Medulla oblongata (tissue), 1 donor: ENCODE measurements at regions not wholly inside any gene's neighbourhood (a gene's known extent, or its start where the extent isn't known, plus 50 kb on each side); places are given as distances from the start of the nearest gene placed in this dataset.
"Not testable (repeated sequence)": the region's sequence is repeated elsewhere in the genome, so short reads cannot be mapped to it uniquely, and the experiment has no call there.

ENCODE experiments used
- DNase-seq: peaks from one replicate; pipeline ENCODE4 v3.0.0-alpha.2; 2015; ENCODE audit errors: extremely low spot score

DNA sequence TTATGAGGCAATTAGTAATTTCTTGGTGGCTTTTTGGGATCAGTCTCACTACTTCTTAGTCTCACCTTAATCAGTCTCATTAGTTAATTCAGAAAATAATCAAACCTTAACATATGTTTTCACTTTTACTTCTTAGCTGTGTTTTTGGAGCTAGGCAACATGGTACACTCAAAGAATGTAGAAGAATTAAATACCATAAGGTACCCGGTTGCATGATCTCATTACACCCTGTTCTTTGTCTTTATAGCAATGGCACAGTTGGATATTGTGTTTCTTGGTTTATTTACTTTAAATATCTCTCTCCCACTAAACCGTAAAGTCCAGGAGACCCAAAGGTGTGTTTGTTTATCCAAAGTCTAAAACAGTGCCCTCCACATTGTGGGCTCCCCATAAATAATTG, 132.3 kb downstream of the TNFSF18 start:
- no peak for DNase-seq

DNA sequence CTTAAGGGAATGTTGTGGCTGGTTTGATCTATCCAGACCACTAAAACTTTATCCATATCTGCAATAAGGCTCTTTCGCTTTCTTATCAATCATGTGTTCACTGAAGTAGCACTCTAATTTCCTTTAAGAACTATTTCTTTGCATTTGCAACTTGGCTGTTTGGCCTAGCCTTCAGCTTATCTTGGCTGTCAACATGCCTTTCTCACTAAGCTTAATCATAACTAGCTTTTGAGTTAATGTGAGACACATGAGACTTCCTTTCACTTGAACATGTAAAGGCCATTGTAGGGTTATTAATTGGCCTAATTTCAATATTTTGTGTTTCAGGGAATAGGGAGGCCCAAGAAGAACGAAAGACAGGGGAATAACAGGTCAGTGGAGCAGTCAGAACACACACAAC, 124.7 kb downstream of the TNFSF18 start:
- DNase-seq, result no peak

DNA sequence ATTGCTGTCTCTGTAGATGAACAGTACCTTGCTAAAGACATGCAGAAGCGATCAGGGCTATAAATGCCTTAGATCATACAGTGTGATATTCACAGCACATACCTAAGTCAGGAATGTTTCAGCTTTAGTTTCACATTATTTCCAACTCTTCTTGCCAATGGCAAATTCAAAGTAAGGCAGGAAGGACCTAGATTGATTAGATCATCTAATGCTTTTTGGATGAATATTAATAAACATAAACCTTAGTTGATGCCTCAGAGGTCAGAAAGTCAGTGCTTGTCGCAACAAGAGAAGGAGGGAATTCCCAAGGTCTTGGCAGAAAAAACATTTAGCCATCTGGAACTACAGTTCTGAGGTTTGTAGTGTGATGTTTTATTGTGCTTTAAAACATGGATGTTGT, 122.3 kb downstream of the TNFSF18 start:
- DNase-seq, result no peak

DNA sequence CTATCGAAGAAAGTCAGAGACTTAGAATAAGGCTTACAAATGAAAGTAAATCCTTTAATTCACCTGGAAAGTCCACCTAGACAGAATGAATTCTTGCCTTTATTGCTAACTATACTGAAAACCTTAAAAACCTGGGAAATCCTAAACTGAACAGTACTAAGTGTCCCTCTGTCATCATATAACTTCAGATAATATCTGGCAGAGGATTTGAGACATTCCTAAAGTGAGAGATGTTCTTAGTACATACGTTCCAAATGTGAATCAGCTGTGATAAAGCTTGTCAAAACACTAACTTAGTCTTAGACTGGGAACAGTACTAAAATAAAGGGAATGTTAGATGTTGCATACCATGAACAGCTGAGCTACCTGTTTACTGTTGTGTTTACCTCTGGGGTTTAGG, 121.7 kb downstream of the TNFSF18 start:
- no peak for DNase-seq

GRCh38 chr1:172930142-172930541, 120.6 kb downstream of the TNFSF18 start:
- no peak for DNase-seq

DNA sequence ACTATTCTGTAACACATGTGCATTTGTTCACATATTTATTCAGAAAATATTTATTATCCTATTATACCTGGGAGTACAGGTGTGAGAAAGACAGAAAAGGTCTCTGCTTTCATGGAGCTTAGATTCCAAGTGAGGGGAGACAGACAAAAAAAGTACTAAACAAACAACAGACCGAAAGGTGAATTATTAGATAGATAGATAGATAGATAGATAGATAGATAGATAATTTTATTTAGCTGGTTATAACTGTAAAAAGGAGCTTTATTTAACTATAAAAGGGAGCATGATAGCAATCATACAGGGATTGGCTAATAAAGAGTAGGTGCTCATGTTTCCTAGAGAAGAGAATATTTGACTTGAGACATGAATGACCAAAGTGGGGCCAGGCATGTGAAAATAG, 119.4 kb downstream of the TNFSF18 start:
- no peak for DNase-seq

DNA sequence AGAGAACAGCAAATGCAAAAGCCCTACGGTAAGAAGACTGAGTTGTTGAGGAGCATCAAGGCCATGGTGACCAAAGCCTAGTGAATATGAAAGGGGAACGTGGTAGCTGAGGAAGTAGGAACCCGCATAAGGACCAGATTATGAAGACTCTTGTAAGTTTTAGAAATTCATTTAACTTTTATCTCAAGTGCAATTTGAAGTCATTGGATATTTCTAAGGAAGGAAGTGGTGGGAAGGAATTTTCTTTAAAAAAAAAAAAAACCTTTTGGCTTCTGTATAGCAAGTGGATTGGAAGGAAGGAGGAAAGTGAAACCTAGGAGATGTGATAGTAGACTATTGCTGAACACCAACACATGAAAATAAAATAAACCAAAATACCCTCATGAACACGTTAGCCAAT, 119.0 kb downstream of the TNFSF18 start:
- DNase-seq, result no peak

GRCh38 chr1:172932981-172933380, 117.8 kb downstream of the TNFSF18 start:
- DNase-seq, result no peak

- DNase-seq, result no peak
Measured at GRCh38 chr1:172934417-172934762, 116.4 kb downstream of the TNFSF18 start.

- no peak for DNase-seq
Measured at GRCh38 chr1:172935062-172935592, 115.6 kb downstream of the TNFSF18 start.

- DNase-seq, result no peak
Measured at GRCh38 chr1:172936088-172936645, 114.6 kb downstream of the TNFSF18 start.

GRCh38 chr1:172938681-172939080, 112.1 kb downstream of the TNFSF18 start:
- no peak for DNase-seq

- no peak for DNase-seq
Measured at GRCh38 chr1:172939475-172939874, 111.3 kb downstream of the TNFSF18 start.

DNA sequence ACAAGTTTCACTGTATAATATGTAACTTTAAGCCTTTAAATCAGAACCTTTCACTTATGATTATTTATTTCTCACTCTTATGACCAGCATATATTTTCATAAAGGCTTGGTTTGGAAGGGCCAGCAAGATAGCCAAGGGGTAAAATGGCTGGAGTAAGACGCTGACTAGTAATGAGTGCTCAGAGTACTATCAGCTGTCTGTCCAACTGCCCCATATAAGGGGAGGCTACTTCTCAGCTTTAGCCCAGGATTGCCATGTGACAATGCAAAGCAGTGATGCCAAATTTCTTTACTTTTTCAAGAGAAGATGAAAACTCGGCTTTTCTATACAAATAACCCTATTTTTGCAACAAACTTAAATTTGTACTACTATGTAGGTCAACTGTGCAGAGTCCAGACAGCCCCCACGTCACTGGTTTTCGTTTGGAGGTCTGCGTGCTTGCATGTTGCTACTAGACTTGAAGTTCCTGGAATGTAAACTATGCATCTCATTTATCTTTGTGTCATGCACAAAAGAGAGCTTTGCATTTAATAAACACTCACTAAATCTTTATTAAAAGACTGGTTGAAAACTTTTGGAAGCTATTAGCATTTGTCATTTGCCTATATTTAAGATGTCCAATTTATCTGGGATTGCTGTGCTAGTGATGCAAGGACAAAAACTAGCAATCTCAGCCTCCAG, 110.4 kb downstream of the TNFSF18 start:
- DNase-seq, result no peak

- peak; percentile 38 for DNase-seq
Measured at GRCh38 chr1:172941471-172941870, 109.3 kb downstream of the TNFSF18 start.

DNA sequence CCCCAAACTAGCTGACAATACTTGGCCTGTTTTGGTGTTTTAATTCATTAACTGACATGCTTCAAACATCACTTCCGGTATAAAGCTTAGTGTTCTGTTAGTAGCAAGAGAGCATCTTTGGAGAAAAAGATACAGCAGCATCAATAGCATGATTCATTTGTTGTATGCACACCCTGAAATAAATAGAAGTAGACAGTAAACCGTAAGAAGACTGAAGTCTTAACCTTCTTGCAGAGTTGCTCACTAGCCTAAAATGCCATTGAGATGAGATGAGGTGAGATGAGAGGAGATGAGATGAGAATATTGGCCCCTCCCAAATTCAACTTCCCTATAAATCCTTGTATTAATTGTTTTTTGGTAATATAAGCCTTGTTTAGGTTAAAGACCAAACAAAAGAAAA, 108.8 kb downstream of the TNFSF18 start:
- DNase-seq, result no peak

- not testable (repeated sequence) for DNase-seq
Measured at GRCh38 chr1:172943138-172943537, 107.6 kb downstream of the TNFSF18 start.

DNA sequence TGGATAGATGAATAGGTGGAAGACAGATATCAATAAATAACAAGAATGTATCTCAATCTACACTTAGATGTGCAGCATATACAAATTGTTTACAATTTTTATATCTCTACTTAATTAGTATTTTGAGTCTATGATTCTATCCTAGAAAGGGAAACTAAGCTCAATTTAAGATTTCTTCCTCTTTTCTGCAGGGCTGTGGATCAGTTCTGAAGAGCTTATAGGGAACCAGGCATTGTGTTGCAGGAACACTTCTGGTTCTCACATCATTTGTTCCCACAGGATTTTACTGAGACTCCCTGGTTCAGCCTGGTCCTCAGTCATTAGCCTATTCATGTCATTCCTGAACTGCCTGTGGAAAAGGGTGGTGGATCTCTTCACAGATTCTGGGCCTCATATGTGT, 105.8 kb downstream of the TNFSF18 start:
- no peak for DNase-seq

GRCh38 chr1:172946814-172947507, 103.8 kb downstream of the TNFSF18 start:
- DNase-seq, result no peak

GRCh38 chr1:172948457-172948856, 102.3 kb downstream of the TNFSF18 start:
- DNase-seq, result no peak

DNA sequence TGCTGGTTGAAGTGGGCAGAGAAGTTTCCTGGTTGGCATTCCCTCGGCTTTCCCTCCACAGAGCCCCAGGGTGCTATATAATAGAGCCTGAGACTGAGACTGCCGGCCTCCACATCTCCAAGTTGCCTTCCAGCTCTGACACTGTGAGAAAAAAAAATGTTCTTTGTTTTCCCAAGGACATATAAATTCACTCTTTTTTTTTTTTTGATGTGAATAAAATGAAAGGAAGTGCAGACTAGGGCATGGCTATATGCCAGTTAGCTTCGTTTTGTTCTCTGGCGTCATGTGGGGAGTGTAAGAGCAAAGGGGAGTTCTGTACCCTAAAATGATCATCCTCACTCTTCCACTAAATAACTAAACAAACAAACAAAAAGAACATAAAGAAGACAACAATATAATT, 101.6 kb downstream of the TNFSF18 start:
- DNase-seq, result no peak

DNA sequence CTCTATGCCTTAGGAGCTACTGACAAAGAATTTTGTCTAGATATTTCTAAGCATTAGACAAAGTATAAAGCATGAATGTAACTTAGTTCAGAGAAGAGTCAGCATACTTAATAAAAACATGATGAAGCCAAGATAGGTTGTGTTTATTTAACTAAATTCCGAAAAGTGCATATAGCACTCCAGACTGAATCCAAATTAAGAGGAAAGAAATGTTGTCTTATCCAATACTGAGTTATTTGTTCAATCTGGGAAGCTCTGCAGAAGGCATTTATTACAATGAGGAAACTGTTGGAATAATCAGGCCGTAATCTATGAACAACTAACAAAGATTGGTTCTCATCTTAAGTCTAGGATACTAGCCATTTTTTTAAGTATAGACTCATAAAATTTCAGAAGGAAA, 100.2 kb downstream of the TNFSF18 start:
- no peak for DNase-seq

DNA sequence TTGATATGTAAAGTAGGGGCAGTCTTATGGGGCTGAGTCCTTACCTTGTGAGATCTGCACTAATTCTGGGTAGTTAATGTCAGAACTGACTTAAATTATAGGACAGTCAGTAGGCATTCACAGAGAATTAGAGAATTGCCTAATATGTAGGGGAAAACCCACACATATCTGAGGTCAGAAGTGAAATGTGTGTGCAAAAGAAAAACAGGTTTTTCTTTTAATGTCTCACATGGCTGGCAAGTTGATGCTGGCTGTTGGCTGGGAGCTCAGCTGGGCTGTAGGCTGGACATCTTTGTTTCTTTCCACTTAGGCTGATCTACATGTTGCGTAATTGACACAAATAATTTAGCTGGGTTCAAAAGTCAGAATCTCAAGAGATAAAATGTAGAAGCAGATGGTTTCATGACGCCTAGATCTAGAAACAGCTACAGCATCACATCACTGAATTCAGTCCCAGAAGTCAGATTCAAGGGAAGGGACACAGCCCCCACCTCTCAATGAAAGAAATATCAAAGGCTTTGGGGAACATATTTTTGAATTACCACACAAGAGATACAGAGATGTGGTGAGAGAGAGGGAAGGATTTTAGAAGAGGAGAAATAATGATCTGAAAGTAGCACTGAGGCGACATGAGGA, 98.9 kb downstream of the TNFSF18 start:
- no peak for DNase-seq
